CD14-positive monocyte (primary cell): ENCODE measurements at regions not wholly inside any gene's neighbourhood (a gene's known extent, or its start where the extent isn't known, plus 50 kb on each side); places are given as distances from the start of the nearest gene placed in this dataset.

Source experiments
- DNase-seq, 3 donors: peaks; one replicate each; pipeline ENCODE4 v3.0.0-alpha.2; 2011 to 2022
- H2AFZ ChIP-seq: 2 replicates; pipeline ENCODE4 v1.6.0; 2012; ENCODE audit warnings: mild to moderate bottlenecking, low read depth, low read length, inconsistent platforms; ENCODE audit not compliant: insufficient read depth, poor library complexity, severe bottlenecking
- H3K27ac ChIP-seq, 2 donors: 1 replicate in 1 of 2; 2 replicates in 1 of 2; pipeline ENCODE4 v1.5.1; 2012 to 2013; ENCODE audit warnings: low read length in 2 of 2, control low read depth in 1 of 2, inconsistent platforms in 1 of 2, low read depth in 1 of 2, mild to moderate bottlenecking in 1 of 2
- H3K27me3 ChIP-seq, 2 donors: one replicate each; pipeline versions ENCODE4 v1.6.0 to v1.6.1; 2011 to 2013; ENCODE audit warnings: low read length in 2 of 2; ENCODE audit not compliant: control insufficient read depth in 2 of 2, insufficient read depth in 2 of 2
- H3K36me3 ChIP-seq, 2 donors: replicated peaks in 1 of 2; 1 replicate in 1 of 2; 2 replicates in 1 of 2; pipeline versions ENCODE4 v1.5.1 to v1.6.1; 2012 to 2013; ENCODE audit warnings: low read length in 2 of 2, control low read depth in 1 of 2, inconsistent platforms in 1 of 2, mild to moderate bottlenecking in 1 of 2; ENCODE audit not compliant: insufficient read depth in 2 of 2, control insufficient read depth in 1 of 2
- H3K4me1 ChIP-seq, 2 donors: 1 replicate in 1 of 2; 2 replicates in 1 of 2; pipeline versions ENCODE4 v1.5.1 to v1.6.1; 2012 to 2013; ENCODE audit warnings: low read length in 2 of 2, control low read depth in 1 of 2, inconsistent platforms in 1 of 2, mild to moderate bottlenecking in 1 of 2, moderate library complexity in 1 of 2; ENCODE audit not compliant: insufficient read depth in 2 of 2, control insufficient read depth in 1 of 2
- H3K4me2 ChIP-seq: replicated peaks from 2 replicates; pipeline ENCODE3; 2012; ENCODE audit warnings: low read length, moderate library complexity, mild to moderate bottlenecking; ENCODE audit not compliant: poor library complexity, severe bottlenecking; ENCODE audit errors: extremely low read depth
- H3K4me3 ChIP-seq, 3 experiments: fragments of 200-600 bp in 1 of 3; sonication (generic) in 1 of 3; replicated peaks in 1 of 3; 1 replicate in 2 of 3; 2 replicates in 1 of 3; pipeline ENCODE4 v1.5.1; 2011 to 2013; ENCODE audit warnings: low read length in 3 of 3, mild to moderate bottlenecking in 3 of 3, control low read depth in 2 of 3, low read depth in 2 of 3, inconsistent platforms in 1 of 3, moderate library complexity in 1 of 3
- H3K79me2 ChIP-seq: 2 replicates; pipeline ENCODE4 v1.6.0; 2012; ENCODE audit warnings: mild to moderate bottlenecking, control low read depth, inconsistent platforms, low read length, moderate library complexity; ENCODE audit not compliant: insufficient read depth
- H3K9ac ChIP-seq: 2 replicates; pipeline ENCODE4 v1.6.0; 2017; ENCODE audit warnings: low read length, mild to moderate bottlenecking; ENCODE audit not compliant: insufficient read depth, poor library complexity, severe bottlenecking
- H3K9me3 ChIP-seq, 2 donors: replicated peaks in 1 of 2; 1 replicate in 1 of 2; 2 replicates in 1 of 2; pipeline versions ENCODE4 v1.5.1 to v1.6.1; 2012 to 2013; ENCODE audit warnings: low read length in 2 of 2, control low read depth in 1 of 2; ENCODE audit not compliant: control insufficient read depth in 1 of 2, insufficient read depth in 1 of 2
- H4K20me1 ChIP-seq: 2 replicates; pipeline ENCODE4 v1.6.0; 2012; ENCODE audit warnings: mild to moderate bottlenecking, low read length, control low read depth, moderate library complexity; ENCODE audit not compliant: insufficient read depth
- H3K27ac Mint-ChIP-seq, 7 donors: one replicate each; pipeline ENCODE4 v1.8.0; 2020; ENCODE audit warnings: mild to moderate bottlenecking in 7 of 7, mixed read lengths in 7 of 7, moderate library complexity in 6 of 7, inconsistent platforms in 2 of 7
- H3K27me3 Mint-ChIP-seq, 3 donors: one replicate each; pipeline ENCODE4 v1.8.0; 2021 to 2022; ENCODE audit warnings: low read depth in 3 of 3, mild to moderate bottlenecking in 3 of 3, mixed read lengths in 3 of 3, moderate library complexity in 3 of 3, inconsistent platforms in 1 of 3
- H3K36me3 Mint-ChIP-seq, 2 donors: one replicate each; pipeline ENCODE4 v1.8.0; 2020; ENCODE audit warnings: mixed read lengths in 2 of 2, inconsistent platforms in 1 of 2, mild to moderate bottlenecking in 1 of 2
- H3K4me1 Mint-ChIP-seq: one replicate; pipeline ENCODE4 v1.8.0; 2020; ENCODE audit warnings: mild to moderate bottlenecking, mixed read lengths
- H3K4me3 Mint-ChIP-seq, 2 donors: one replicate each; pipeline ENCODE4 v1.8.0; 2020; ENCODE audit warnings: mild to moderate bottlenecking in 2 of 2, mixed read lengths in 2 of 2, moderate library complexity in 1 of 2
- H3K9me3 Mint-ChIP-seq, 7 donors: one replicate each; pipeline ENCODE4 v1.8.0; 2020 to 2022; ENCODE audit warnings: mixed read lengths in 7 of 7, mild to moderate bottlenecking in 6 of 7, moderate library complexity in 6 of 7, inconsistent platforms in 2 of 7
- WGBS: methylation state at CpG from one replicate; pipeline ENCODE4 v1.1.5; 2013; ENCODE audit warnings: missing lambda C conversion rate; ENCODE audit not compliant: insufficient coverage; 5-methylcytosine and 5-hydroxymethylcytosine counted together
- intact Hi-C, 2 donors: fragments of 100-400 bp; cut with micrococcal nuclease; formaldehyde crosslinking; loops; one replicate each; pipeline versions ENCODE4 v1.15.0 to v1.15.1; 2023
- TF ChIP-seq, protein P1 (sequence below): fragments of 200-600 bp; IDR thresholded peaks from one replicate; pipeline ENCODE4 v1.8.0; 2022; ENCODE audit warnings: antibody characterized with exemption, mild to moderate bottlenecking

DNA sequence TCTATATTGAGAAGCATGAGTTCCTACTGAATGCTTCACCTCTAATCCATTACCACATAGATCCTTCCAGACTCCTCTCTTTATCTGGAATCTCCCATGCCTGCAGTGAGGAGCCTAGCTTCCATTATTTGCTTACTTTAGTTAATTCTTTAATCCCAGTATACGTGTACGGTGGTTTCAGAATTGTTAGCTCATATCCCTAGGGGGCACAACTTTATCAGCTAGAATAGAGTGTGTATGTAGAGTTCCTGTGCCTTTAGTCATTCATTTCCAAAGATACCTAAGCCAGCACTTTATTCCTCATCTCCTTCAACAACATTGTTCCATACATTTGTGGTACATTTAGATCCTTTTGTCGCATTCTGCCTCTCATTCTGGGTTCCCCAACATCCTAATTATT lies 226.0 kb downstream of the TJP1 start:
- no peaks in the 10 kb centered on the region for H3K27me3 ChIP-seq
- H3K9ac ChIP-seq, result no peak overlapping the region
- WGBS, result no CpG with 5 or more reads among the region's 3 CpGs
- H3K79me2 ChIP-seq, result no peaks in the 10 kb centered on the region
- DNase-seq, result no peak
- H3K4me3 ChIP-seq, result no peak overlapping the region
- H3K4me2 ChIP-seq, result no peak overlapping the region
- Mint-ChIP-seq H3K4me3 (no peak overlapping the region), H3K36me3 (no peaks in the 10 kb centered on the region), H3K27ac (no peak overlapping the region), H3K4me1 (no peaks in the 10 kb centered on the region), H3K9me3 (peaks cover 0 to 5% (median 0%) of the 10 kb centered on the region in 7 donors), H3K27me3 (peaks cover 0 to 3% (median under 1%) of the 10 kb centered on the region in 3 donors)
- H2AFZ ChIP-seq, result no peak overlapping the region
- no peaks in the 10 kb centered on the region for H3K36me3 ChIP-seq
- intact Hi-C loops, result no loop called here
- TF ChIP-seq, protein P1, sequence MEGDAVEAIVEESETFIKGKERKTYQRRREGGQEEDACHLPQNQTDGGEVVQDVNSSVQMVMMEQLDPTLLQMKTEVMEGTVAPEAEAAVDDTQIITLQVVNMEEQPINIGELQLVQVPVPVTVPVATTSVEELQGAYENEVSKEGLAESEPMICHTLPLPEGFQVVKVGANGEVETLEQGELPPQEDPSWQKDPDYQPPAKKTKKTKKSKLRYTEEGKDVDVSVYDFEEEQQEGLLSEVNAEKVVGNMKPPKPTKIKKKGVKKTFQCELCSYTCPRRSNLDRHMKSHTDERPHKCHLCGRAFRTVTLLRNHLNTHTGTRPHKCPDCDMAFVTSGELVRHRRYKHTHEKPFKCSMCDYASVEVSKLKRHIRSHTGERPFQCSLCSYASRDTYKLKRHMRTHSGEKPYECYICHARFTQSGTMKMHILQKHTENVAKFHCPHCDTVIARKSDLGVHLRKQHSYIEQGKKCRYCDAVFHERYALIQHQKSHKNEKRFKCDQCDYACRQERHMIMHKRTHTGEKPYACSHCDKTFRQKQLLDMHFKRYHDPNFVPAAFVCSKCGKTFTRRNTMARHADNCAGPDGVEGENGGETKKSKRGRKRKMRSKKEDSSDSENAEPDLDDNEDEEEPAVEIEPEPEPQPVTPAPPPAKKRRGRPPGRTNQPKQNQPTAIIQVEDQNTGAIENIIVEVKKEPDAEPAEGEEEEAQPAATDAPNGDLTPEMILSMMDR, result no peak
- no peaks in the 10 kb centered on the region for H3K9me3 ChIP-seq
- no peaks in the 10 kb centered on the region for H4K20me1 ChIP-seq
- no peak overlapping the region for H3K27ac ChIP-seq
- no peaks in the 10 kb centered on the region for H3K4me1 ChIP-seq

DNA sequence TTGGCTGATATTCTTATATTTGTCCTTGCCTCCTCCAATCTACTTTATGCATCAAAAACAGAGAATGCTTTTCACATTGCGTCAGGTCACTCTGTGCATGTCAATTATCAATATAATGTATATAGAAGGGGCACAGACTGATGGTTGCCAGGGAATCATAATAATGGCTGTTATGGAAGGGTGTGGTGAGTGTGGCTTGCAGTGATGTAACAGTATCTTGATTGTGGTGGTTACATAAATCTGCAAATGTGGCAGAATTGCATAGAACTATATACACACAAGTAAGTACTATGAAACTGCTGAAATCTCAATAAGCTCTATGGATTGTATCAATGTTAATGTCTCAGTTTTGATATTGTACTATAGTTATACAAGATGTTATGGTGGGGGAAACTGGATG lies 228.6 kb downstream of the TJP1 start:
- TF ChIP-seq, protein P1, result no peak
- H3K9me3 ChIP-seq, result no peaks in the 10 kb centered on the region

More for the DNA sequence above, 228.6 kb downstream of the TJP1 start:
- Histone ChIP-seq H4K20me1 (no peaks in the 10 kb centered on the region), H3K36me3 (no peaks in the 10 kb centered on the region), H3K9ac (no peak overlapping the region), H3K27me3 (no peaks in the 10 kb centered on the region), H2AFZ (no peak overlapping the region), H3K27ac (no peak overlapping the region), H3K4me3 (no peak overlapping the region), H3K79me2 (no peaks in the 10 kb centered on the region), H3K4me2 (no peak overlapping the region), H3K4me1 (no peaks in the 10 kb centered on the region)
- intact Hi-C loops, result no loop called here
- no peaks in the 10 kb centered on the region for H3K4me1 Mint-ChIP-seq
- WGBS, result no CpG with 5 or more reads among the region's 1 CpG
- no peak for DNase-seq
- peaks cover 0 to 3% (median 1%) of the 10 kb centered on the region in 3 donors for H3K27me3 Mint-ChIP-seq
- peaks cover 0 to 3% (median 0%) of the 10 kb centered on the region in 7 donors for H3K9me3 Mint-ChIP-seq
- H3K4me3 Mint-ChIP-seq, result no peak overlapping the region
- no peaks in the 10 kb centered on the region for H3K36me3 Mint-ChIP-seq
- H3K27ac Mint-ChIP-seq, result no peak overlapping the region
